ELR (cell line): ENCODE measurements at regions not wholly inside any gene's neighbourhood (a gene's known extent, or its start where the extent isn't known, plus 50 kb on each side); places are given as distances from the start of the nearest gene placed in this dataset.
"Not testable (repeated sequence)": the region's sequence is repeated elsewhere in the genome, so short reads cannot be mapped to it uniquely, and the experiment has no call there.

ENCODE experiments used
- DNase-seq: peaks from one replicate; pipeline ENCODE4 v3.0.0-alpha.2; 2015; ENCODE audit warnings: low read depth

DNA sequence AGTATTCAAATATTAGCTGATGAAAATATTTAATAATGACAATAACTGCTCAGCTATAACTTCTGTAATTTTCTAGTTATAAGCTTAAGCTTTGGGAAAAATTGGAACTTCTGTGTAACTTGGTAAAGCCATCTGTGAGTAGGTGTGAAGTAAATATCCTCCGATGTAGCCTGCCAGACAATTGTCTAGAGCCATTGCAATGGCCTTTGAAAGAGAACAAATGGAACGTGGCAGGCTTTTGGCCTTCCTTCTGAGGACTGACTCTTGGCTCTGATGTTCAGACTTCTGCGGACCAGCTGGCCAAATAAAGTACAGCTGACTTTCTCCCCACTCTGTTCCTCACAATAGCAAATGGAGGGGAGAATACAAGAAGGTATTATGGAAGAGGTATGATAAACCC lies 203.4 kb upstream of the NMUR2 start:
- DNase-seq = no peak

- no peak for DNase-seq
These were observed 214.7 kb upstream of the NMUR2 start for GRCh38 chr5:152619756-152620155.

- no peak for DNase-seq
These were observed 217.5 kb upstream of the NMUR2 start for GRCh38 chr5:152622628-152623027.

DNA sequence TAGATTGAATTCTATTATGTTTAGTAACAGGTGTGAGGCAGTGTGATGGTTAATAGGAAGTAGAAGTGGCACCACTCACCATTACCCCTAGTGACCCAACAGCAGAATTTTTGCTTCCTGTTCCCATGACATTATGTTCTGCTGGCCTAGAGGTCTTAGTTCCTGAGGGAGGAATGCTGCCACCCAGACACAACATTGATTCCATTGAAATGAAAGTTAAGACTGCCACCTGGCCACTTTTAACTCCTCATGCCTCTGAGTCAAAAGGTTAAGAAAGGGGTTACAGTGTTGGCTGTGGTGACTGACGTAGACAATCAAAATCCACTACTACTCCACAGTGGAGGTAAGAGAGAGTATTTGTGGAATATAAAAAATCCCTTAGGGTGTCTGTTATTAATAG lies 218.9 kb upstream of the NMUR2 start:
- no peak for DNase-seq

DNA sequence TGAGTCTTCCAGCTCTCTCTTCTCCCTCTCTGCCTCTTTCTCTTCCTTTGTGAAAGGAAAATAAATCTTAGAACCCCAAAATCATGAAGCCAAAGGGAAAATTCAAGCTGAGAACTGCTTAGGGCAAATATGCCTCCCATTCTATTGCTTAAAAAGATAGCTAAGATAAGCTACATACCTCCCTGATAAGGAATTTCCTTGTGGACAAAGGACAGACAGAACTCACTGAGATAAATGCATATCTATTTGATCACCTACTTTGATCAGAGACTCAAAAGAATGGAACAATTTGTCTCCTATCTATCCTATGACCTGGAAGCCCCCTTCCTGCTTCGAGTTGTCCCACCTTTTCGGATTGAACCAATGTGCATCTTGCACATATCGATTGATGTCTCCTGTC lies 220.6 kb upstream of the NMUR2 start:
- DNase-seq = no peak

GRCh38 chr5:152631221-152631620 lies 226.1 kb upstream of the NMUR2 start:
- DNase-seq = no peak

DNA sequence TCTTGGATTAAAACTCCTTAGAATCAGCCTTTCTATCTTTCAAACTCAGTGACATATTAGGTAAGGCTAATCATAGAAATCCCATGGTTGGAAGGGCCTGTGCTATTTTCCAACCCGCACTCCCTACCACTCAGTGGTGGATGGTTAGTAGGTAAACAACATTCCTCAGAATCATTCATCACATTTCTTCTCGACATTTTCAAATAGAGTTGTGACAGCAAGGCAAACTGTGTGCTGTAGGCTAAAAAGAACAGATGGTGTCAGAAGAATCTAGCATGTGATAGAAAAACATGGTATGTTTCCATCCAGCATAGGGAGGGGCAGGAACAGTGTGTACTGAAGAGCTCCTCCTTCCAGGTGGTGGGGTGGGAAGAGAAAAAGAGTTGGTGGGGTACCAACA lies 227.3 kb upstream of the NMUR2 start:
- DNase-seq = no peak

GRCh38 chr5:152634586-152634985 lies 229.5 kb upstream of the NMUR2 start:
- DNase-seq = no peak

- DNase-seq = no peak
These were observed 234.0 kb upstream of the NMUR2 start for GRCh38 chr5:152638996-152639552.

- no peak for DNase-seq
These were observed 237.1 kb upstream of the NMUR2 start for GRCh38 chr5:152641970-152642805.

DNA sequence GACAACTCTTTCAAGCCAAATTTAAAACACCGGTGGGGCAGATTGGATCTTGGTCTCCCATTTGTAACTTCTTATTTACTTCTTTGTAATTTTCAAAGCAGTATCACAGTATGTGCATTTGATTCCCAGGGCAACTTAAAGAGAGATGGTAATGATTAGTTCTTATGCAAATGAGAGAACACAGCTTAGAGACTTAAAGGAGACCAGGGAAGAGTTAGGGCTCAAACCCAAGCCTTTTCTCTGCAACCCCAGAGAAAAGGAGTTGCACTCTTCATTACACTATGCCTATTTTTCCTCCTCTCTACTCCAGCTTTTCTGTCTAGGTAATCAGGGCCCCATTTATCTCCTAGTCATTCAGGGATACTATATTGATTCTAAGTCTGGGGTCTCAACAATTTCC lies 237.8 kb upstream of the NMUR2 start:
- DNase-seq = no peak

DNA sequence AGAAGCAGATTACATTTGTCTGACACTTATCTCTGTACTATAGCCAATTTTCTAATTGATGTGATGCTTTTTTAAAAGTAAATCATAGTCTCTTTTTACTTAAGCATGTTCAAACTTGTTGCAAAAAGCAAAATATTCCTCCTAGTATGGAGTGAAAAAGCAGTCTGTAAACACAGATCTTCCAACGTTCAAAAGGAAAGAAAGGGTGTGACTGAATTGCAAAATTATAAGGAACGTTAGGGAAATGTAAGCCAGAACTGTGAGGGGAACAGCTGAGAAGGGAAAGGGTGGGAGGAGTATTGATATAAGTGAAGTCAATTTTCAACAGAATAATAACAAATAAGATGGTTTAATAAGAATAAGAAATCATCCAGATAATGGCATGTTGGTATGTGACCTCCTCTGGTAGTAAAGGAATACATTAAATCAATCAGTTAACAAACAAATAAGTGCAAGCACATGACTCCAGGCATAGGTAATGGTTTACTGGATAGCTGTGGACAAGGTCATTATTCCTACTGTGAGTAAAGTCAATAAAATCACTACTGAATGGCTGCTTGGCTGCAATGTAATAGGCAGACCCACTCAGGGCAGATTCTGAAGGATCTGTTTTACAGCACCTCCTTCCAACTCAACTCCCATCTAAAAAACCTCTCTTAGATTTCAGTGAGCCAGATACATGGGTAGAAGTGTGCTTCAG lies 239.1 kb upstream of the NMUR2 start:
- DNase-seq = no peak

GRCh38 chr5:152649609-152650008 lies 244.5 kb upstream of the NMUR2 start:
- DNase-seq = no peak

DNA sequence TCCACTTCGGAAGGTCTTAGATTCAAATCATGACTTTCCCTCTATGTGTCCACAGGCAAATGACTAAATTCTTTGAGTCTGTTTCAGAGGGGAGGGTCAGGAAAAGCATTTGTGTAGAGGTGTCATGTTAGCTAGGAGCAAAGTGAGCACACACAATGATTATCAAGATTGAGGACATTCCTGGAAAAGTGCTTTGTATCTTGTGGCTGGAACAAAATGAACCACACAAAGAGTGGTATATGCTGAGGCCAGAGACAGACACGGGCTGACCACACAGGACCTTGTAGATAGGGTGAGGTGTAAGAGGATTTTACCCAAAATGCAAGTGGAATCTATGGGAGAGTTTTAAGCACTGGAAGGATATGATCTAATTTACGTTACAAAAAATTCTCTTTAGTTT lies 245.3 kb upstream of the NMUR2 start:
- no peak for DNase-seq

- DNase-seq = not testable (repeated sequence)
These were observed 254.4 kb upstream of the NMUR2 start for GRCh38 chr5:152659470-152659869.

- DNase-seq = no peak
These were observed 268.5 kb upstream of the NMUR2 start for GRCh38 chr5:152673601-152674000.

GRCh38 chr5:152674403-152674802 lies 269.3 kb upstream of the NMUR2 start:
- no peak for DNase-seq

GRCh38 chr5:152676196-152676595 lies 271.1 kb upstream of the NMUR2 start:
- no peak for DNase-seq

GRCh38 chr5:152683205-152683604 lies 278.1 kb upstream of the NMUR2 start:
- no peak for DNase-seq

GRCh38 chr5:152686931-152687330 lies 281.9 kb upstream of the NMUR2 start:
- DNase-seq = no peak

DNA sequence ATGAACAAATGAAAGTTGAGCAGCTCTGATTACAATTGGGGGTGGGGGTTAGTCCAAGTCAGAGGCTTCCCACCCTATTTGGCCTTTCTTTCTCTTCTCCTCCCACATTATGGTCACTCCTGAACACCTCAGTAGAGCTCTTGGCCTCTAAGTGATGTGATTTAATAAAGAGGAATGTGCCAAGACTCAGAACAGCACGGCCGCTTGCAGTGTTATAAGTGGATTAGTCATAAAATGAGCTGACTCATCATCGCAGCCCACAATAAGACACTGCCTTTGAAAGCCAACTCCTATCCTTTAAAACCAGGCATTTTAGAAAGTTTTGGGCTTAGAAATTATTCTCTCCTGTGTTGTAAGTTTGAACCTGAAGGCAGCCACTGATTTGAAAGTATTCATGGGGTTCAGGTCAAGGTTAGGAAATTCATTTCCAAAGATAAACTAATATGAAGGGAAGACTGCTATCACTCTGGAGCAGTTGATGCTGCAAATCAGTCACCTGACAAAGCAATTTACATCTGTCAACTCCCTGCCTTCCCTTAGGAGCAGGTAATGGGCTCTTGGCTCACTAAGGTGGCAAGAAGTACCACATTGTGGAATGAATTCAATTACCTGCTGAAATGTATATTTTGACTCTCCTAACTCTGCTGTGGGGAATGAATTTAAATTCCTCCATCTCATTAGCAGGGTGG lies 283.6 kb upstream of the NMUR2 start:
- peak; percentile 73 for DNase-seq

DNA sequence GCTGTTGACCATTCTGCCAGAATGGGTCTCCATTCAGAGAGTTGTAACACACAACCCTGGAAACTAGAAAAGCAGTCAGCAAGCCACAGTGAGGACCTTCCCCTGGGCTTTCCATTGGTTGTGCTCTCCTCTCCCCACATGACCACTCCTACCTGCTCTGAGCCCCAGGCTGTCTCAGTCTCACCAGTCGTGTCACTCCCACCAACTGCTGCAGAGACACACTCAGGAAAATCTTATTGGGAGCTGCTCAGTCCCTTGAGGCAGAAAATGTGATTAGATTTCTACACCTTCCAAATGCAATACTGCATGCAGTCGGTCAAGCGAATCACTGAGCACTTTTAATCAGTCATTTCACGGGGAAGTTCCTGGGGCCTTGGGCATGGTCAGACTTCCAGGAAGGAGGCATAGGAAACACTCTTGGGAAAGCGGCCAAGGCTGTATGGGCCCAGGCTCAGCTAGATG lies 284.2 kb upstream of the NMUR2 start:
- DNase-seq = no peak

DNA sequence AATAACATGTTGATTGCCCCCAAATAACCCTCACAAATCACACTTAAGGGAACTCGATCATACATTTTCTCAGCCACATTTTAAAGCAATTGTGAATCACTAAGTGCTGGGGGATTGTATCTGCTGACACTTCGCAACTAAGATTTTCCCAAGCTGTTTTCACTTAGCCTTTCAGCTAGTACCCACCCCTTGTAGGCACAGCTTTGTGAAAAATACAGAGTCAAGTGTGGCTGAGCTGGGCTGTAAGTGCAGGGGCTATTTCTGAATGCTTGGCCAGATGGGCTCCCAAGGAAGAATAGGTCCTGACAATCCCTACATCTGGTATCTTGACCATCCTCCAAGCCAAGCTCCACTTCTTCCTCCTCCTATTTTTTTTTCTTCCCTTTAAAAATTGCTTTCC lies 289.2 kb upstream of the NMUR2 start:
- no peak for DNase-seq
